Skeletal muscle tissue (tissue), 3 donors: ENCODE measurements at regions not wholly inside any gene's neighbourhood (a gene's known extent, or its start where the extent isn't known, plus 50 kb on each side); places are given as distances from the start of the nearest gene placed in this dataset.

ENCODE experiments used
- H3K27ac ChIP-seq: one replicate; pipeline ENCODE4 v1.7.0; 2013; ENCODE audit warnings: mild to moderate bottlenecking, low read depth, low read length, inconsistent platforms
- H3K27me3 ChIP-seq, 3 donors: one replicate each; pipeline ENCODE4 v1.7.0; 2013; ENCODE audit warnings: low read length in 3 of 3; ENCODE audit not compliant: control insufficient read depth in 3 of 3, insufficient read depth in 3 of 3
- H3K36me3 ChIP-seq, 3 donors: one replicate each; pipeline ENCODE4 v1.7.0; 2013; ENCODE audit warnings: low read length in 3 of 3; ENCODE audit not compliant: control insufficient read depth in 3 of 3, insufficient read depth in 3 of 3
- H3K4me1 ChIP-seq, 3 donors: one replicate each; pipeline ENCODE4 v1.7.0; 2013; ENCODE audit warnings: low read length in 3 of 3, mild to moderate bottlenecking in 3 of 3; ENCODE audit not compliant: control insufficient read depth in 3 of 3, insufficient read depth in 3 of 3
- H3K4me3 ChIP-seq, 3 donors: one replicate each; pipeline ENCODE4 v1.7.0; 2013; ENCODE audit warnings: low read length in 3 of 3
- H3K9ac ChIP-seq, 3 donors: one replicate each; pipeline ENCODE4 v1.7.0; 2013; ENCODE audit warnings: low read length in 3 of 3, mild to moderate bottlenecking in 3 of 3, moderate library complexity in 2 of 3, low read depth in 1 of 3
- H3K9me3 ChIP-seq, 3 donors: one replicate each; pipeline ENCODE4 v1.7.0; 2013; ENCODE audit warnings: low read length in 3 of 3; ENCODE audit not compliant: control insufficient read depth in 3 of 3
- donor health status: Osteomylitis.

DNA sequence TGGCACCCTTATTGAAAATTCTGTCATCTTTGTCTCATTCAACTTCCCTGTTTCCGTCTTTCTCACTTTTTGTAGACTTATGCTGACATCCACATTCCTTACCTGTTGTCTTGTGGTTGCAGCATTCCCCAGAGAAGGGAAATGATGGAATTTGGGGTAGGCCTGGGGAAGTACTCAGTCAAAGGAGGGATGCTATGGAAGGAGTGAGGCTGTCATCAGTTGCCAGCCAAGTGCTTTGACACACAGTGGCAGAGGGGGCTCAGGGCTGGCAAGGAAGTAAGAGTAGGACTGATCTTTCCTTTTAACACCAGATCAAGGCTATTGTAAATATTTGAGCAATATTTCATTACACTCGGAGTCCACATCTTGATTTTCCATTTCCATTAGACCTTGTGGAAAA, 64.4 kb downstream of the RPLP1 start:
- Histone ChIP-seq H3K27me3 (peaks cover 0 to 10% (median 8%) of the 10 kb centered on the region in 3 donors), H3K4me3 (no peak overlapping the region), H3K9me3 (no peaks in the 10 kb centered on the region), H3K4me1 (no peaks in the 10 kb centered on the region), H3K9ac (no peak overlapping the region), H3K27ac (no peak overlapping the region), H3K36me3 (no peaks in the 10 kb centered on the region)

DNA sequence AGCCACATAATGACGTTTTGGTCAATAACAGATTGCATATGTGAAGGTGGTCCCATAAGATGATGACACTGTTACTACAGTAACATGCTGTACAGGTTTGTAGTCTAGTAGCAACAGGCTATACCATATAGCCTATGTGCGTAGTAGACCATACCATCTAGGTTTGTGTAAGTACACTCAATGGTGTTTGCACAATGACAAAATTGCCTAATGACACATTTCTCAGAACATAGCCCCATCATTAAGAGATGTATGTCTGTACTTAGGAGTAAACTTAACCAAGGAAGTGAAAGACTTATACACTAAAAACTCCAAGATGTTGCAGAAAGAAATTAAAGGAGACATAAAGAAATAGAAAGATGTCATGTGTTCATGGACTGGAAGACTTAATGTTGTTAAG, 66.2 kb downstream of the RPLP1 start:
- Histone ChIP-seq H3K4me1 (no peaks in the 10 kb centered on the region), H3K4me3 (no peak overlapping the region), H3K27ac (no peak overlapping the region), H3K9me3 (no peaks in the 10 kb centered on the region), H3K27me3 (peaks cover 0 to 5% (median under 1%) of the 10 kb centered on the region in 3 donors), H3K36me3 (no peaks in the 10 kb centered on the region), H3K9ac (no peak overlapping the region)

DNA sequence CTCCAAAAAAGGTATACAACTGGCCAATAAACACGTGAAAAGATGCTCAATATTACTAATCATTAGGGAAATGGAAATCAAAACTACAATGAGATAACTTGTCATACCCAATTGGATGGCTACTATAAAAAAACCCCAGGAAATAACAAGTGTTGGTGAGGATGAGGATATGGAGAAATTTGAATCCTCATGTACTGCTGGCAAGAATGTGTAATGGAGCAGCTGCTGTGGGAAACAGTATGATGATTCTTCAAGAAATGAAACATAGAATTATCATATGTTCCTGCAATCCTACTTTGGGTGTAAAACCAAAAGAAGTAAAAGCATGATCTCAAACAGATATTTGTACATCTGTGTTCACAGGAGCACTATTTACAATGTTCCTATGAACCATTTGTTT, 67.4 kb downstream of the RPLP1 start:
- H3K4me1 ChIP-seq, result peaks cover 0 to 3% (median 0%) of the 10 kb centered on the region in 3 donors
- no peaks in the 10 kb centered on the region for H3K36me3 ChIP-seq
- H3K9ac ChIP-seq, result no peak overlapping the region
- H3K4me3 ChIP-seq, result no peak overlapping the region
- H3K9me3 ChIP-seq, result no peaks in the 10 kb centered on the region
- no peak overlapping the region for H3K27ac ChIP-seq
- peaks cover 0 to 4% (median 0%) of the 10 kb centered on the region in 3 donors for H3K27me3 ChIP-seq

DNA sequence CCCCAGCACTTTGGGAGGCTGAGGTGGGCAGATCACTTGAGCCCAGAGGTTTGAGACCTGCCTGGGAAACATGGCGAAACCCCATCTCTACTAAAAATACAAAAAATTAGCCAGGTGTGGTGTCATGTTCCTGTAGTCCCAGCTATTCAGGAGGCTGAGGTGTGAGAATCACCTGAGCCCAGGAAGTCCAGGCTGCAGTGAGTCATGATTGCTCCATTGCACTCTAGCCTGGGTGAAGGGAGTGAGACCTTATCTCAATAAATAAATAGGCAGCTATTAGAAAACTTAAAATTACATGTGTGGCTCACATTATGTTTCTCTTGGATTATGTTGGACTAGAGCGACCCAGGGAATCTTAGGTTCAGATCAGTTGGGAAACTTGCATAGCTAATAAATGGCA, 69.7 kb downstream of the RPLP1 start:
- H3K9me3 ChIP-seq, result no peaks in the 10 kb centered on the region
- H3K9ac ChIP-seq, result no peak overlapping the region

DNA sequence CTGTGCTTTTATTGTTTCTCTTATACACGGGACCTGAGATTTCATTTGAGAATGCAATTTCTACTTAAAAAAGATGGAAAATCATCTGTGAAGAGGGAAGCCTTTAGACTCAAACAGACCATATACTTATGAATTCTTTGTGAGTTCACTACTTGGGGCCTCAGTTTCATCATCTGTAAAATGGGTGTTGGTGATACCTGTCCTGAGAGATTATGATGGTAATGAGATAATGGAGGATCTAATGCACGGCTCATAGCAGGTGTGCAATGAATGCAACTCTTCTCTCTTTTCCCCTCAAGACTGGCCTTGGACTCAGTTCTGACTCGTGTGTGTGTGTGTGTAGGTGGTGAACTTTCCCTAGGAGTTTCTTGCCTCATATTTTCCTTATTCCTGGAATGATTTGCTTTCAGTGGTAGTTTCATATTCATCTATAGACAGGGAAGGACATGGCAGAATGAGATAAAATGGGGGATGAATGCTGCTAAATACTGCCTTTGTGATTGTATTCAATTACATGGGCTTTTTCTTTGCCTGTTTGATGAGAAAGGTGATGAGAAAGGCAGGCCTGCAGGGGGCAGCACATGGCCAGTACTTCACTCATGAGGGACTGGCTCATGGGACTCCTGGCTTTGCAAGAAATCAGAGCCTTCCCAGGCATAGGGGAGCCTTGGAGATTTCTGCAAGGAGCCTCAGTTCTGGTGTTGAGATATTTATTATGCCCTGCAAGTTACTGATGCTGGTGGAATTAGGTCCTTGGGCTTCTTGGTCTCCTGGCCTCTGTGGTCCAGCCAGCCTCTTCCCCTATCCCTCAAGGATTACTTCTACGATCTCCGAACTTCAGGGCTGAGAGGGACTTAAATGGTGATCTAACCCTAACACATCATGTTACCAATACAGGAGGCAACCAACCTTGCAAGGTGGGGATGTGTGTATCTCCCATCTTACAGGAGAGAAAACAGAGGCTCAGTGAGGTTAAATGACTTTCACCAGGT, 70.7 kb downstream of the RPLP1 start:
- no peaks in the 10 kb centered on the region for H3K9me3 ChIP-seq
- H3K27me3 ChIP-seq, result no peaks in the 10 kb centered on the region
- H3K4me1 ChIP-seq, result peaks cover 0 to 3% (median 3%) of the 10 kb centered on the region in 3 donors
- H3K27ac ChIP-seq, result no peak overlapping the region
- no peaks in the 10 kb centered on the region for H3K36me3 ChIP-seq
- H3K4me3 ChIP-seq, result no peak overlapping the region
- H3K9ac ChIP-seq, result no peak overlapping the region

More for the DNA sequence above, 69.7 kb downstream of the RPLP1 start:
- peaks cover 0 to 3% (median 3%) of the 10 kb centered on the region in 3 donors for H3K4me1 ChIP-seq
- H3K27me3 ChIP-seq, result peaks cover 0 to 4% (median 0%) of the 10 kb centered on the region in 3 donors
- H3K36me3 ChIP-seq, result no peaks in the 10 kb centered on the region
- H3K27ac ChIP-seq, result no peak overlapping the region
- no peak overlapping the region for H3K4me3 ChIP-seq

DNA sequence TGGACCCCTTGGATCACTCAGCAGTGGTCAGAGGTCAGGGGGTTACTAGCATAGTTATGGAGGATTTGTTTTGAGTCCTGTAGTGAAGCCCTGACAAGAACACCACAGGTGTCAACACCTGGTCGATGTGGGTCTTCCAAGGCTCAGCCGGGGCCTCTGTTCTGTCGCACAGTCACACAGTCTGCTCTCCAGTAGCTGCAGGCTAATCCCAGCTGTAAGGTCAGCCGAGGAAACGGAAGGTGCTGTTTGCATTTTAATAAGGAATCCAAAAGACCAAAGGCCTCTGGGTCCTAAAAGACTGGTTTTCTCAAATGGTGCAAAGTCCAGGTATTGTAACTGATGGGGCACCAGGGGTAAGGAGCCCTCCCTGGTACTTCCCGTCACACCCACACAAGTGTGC, 71.7 kb downstream of the RPLP1 start:
- H3K4me3 ChIP-seq, result no peak overlapping the region
- no peaks in the 10 kb centered on the region for H3K36me3 ChIP-seq
- no peaks in the 10 kb centered on the region for H3K9me3 ChIP-seq
- H3K27ac ChIP-seq, result no peak overlapping the region
- H3K4me1 ChIP-seq, result peaks cover 0 to 3% (median 3%) of the 10 kb centered on the region in 3 donors
- no peaks in the 10 kb centered on the region for H3K27me3 ChIP-seq
- H3K9ac ChIP-seq, result no peak overlapping the region

DNA sequence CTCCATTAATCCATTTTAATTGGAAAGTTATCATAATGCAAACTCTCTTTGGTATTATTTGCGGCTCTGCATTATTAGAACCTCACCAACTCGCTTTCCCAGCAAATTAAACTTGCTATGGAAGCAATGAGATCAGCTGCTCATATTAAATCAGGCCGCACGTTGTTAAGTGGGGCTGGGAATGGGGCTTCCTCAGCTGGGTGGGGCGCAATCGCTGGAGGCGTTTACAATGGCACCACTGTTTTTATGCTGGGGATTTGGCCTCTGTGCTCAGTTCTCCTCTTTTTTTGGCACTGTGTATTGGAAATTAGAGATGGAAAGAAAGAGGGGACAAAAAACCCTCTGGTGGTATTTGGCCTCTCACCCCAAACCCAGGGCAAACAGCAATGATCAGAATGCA, 72.2 kb downstream of the RPLP1 start:
- no peak overlapping the region for H3K4me3 ChIP-seq
- no peaks in the 10 kb centered on the region for H3K27me3 ChIP-seq
- no peak overlapping the region for H3K27ac ChIP-seq

DNA sequence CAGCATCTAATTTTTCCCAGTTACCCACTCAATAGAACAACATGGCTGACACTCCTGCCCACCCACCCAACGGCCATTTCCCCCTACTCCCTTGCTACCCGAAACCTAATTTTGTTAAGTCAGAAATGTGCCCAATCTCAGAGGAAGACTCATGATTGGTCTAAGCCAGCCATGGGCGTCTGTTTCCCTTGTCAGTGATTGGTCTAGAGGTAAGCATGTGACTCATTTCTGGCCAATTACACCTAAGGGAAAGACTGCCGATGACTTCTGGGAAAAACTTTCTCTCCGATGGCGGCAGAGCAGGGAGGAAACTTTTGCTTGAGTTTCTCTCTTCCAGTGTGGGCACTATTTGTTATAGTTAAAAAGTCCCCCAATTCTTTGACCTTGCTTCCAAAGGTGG, 72.9 kb downstream of the RPLP1 start:
- H3K27me3 ChIP-seq, result no peaks in the 10 kb centered on the region
- no peaks in the 10 kb centered on the region for H3K9me3 ChIP-seq
- H3K9ac ChIP-seq, result no peak overlapping the region
- no peak overlapping the region for H3K27ac ChIP-seq
- H3K36me3 ChIP-seq, result no peaks in the 10 kb centered on the region
- H3K4me3 ChIP-seq, result no peak overlapping the region
- peaks cover 0 to 3% (median 3%) of the 10 kb centered on the region in 3 donors for H3K4me1 ChIP-seq

More for the DNA sequence above, 72.2 kb downstream of the RPLP1 start:
- peaks cover 0 to 3% (median 3%) of the 10 kb centered on the region in 3 donors for H3K4me1 ChIP-seq
- no peak overlapping the region for H3K9ac ChIP-seq
- H3K9me3 ChIP-seq, result no peaks in the 10 kb centered on the region
- no peaks in the 10 kb centered on the region for H3K36me3 ChIP-seq

DNA sequence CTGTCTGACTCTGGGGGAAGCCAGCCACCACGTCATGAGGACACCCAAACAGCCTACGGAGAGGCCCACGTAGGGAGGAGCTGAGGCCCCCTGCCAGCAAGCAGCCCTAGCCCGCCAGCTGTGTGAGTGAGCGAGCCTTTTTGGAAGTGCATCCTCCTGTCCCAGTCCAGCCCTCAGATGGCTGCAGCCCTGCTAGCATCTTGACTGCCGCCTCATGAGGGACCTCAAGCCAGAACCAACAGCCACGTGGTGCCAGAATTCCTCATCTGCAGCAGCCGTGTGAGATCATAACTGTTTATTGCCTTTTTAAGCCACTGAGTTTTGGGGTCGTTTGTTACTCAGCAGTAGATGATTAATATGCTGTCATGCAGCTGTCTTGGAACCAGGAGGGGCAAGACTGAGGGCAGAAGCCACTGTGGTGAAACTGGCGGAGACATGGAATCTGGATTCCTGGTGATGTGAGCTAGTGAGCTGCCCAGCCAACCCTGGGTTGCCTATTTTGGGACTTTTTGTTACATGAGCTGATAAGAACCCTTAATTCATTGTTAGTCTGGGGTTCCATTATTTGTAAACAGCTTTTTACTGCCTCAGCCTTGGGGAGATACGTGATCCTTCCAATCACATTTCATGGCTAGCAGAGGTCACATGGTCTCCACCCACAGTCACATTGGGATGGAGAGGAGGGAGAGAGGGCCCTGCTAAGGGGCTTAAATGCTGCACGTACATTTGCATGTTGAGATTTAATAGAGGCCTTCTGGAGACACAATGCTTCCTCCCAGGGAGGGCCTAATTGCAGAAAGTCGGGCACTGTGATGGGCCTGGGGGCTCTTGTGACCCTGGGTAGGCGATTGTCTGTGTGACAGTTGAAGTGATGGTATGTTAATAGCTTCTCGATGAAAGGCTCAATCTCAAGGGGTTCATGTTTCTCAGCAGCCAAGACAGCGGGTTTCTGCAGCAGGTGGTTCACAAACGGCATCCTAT, 73.8 kb downstream of the RPLP1 start:
- Histone ChIP-seq H3K4me3 (no peak overlapping the region), H3K27me3 (no peaks in the 10 kb centered on the region), H3K27ac (no peak overlapping the region), H3K4me1 (peaks cover 0 to 3% (median 3%) of the 10 kb centered on the region in 3 donors), H3K9ac (no peak overlapping the region), H3K9me3 (no peaks in the 10 kb centered on the region), H3K36me3 (no peaks in the 10 kb centered on the region)
